A549 (cell line): ENCODE measurements at regions not wholly inside any gene's neighbourhood (a gene's known extent, or its start where the extent isn't known, plus 50 kb on each side); places are given as distances from the start of the nearest gene placed in this dataset.

Source experiments
- BHLHE40 ChIP-seq: IDR thresholded peaks from 2 replicates; pipeline ENCODE4 v1.6.1; 2012; ENCODE audit warnings: low read depth, low read length, inconsistent platforms
- CHD2 ChIP-seq: fragments of 150-350 bp; IDR thresholded peaks from 2 replicates; pipeline ENCODE4 v1.6.1; 2014; ENCODE audit warnings: low read length; ENCODE audit not compliant: partially characterized antibody
- CHD4 ChIP-seq: fragments of 200-600 bp; sonication (generic); IDR thresholded peaks from 2 replicates; pipeline ENCODE4 v1.6.1; 2016; ENCODE audit warnings: antibody characterized with exemption, mild to moderate bottlenecking, borderline replicate concordance
- ESRRA ChIP-seq: fragments of 150-350 bp; IDR thresholded peaks from 2 replicates; pipeline ENCODE4 v1.6.1; 2014; ENCODE audit warnings: mild to moderate bottlenecking, low read length, borderline replicate concordance
- FOSL2 ChIP-seq, 2 experiments: fragments of 450-650 bp in 1 of 2; fragments of >200 bp in 1 of 2; sonication (Bioruptor Twin) in 1 of 2; formaldehyde crosslinking; IDR thresholded peaks; 2 replicates each; pipeline versions ENCODE4 v1.5.0 to v1.6.1; 2016 to 2020; ENCODE audit warnings: mild to moderate bottlenecking in 1 of 2, moderate library complexity in 1 of 2
- JUN ChIP-seq, 2 experiments: fragments of >200 bp; sonication (Bioruptor Twin); formaldehyde crosslinking; IDR thresholded peaks; 2 replicates in 1 of 2; 3 replicates in 1 of 2; pipeline ENCODE4 v1.6.1; 2016 to 2017
- NPAS2 ChIP-seq: fragments of 250-450 bp; sonication (Bioruptor Pico); IDR thresholded peaks from 2 replicates; pipeline ENCODE4 v1.8.0; 2022; ENCODE audit warnings: mild to moderate bottlenecking, moderate library complexity, borderline replicate concordance
- POLR2A ChIP-seq: IDR thresholded peaks from 2 replicates; pipeline ENCODE4 v1.6.1; 2012; ENCODE audit warnings: mild to moderate bottlenecking, low read length
- POLR2AphosphoS2 ChIP-seq: conservative IDR thresholded peaks from 2 replicates; pipeline ENCODE4 v1.6.1; 2012; ENCODE audit warnings: low read length, improper control_type of control experiment, inconsistent platforms
- RARB ChIP-seq: fragments of 250-450 bp; sonication (Bioruptor Pico); IDR thresholded peaks from 2 replicates; pipeline ENCODE4 v1.8.0; 2021; ENCODE audit warnings: mild to moderate bottlenecking, moderate library complexity
- RFX5 ChIP-seq: fragments of 450-650 bp; IDR thresholded peaks from 2 replicates; pipeline ENCODE4 v1.7.1; 2014; ENCODE audit warnings: antibody characterized with exemption, mild to moderate bottlenecking, moderate library complexity
- TF ChIP-seq, protein P1 (sequence below): IDR thresholded peaks from 2 replicates; pipeline ENCODE4 v1.6.1; 2012
- TF ChIP-seq, protein P2 (sequence below): fragments of >200 bp; sonication (Bioruptor Twin); formaldehyde crosslinking; IDR thresholded peaks from 3 replicates; pipeline ENCODE4 v1.5.1; 2016
- TF ChIP-seq, protein P3 (sequence below): fragments of 450-650 bp; IDR thresholded peaks from 2 replicates; pipeline ENCODE4 v1.6.1; 2014; ENCODE audit warnings: antibody characterized with exemption

DNA sequence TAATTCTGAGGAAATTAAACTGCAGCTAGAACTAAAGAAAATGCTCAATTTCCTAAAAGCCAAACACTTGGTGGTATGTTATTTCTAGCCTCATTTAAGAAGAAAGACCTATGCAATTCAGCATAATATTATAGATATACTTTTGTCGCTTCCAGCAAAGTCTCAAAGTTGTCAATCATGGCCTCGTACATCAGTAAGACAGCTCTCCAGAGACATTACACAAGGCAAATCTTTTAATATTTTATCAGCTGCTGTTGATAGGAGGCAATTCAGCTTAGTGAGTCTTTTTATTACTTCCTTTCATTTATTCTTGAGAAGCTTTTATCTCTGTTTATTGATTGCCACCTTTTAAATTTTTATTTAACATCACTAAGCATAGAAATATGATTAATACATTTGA is 294.3 kb downstream of the FSIP2 start:
- no peak for TF ChIP-seq RFX5
- TF ChIP-seq JUN (IDR thresholded peaks at IDR 0.05) = no peak
- no peak for TF ChIP-seq POLR2A
- TF ChIP-seq, protein P1, sequence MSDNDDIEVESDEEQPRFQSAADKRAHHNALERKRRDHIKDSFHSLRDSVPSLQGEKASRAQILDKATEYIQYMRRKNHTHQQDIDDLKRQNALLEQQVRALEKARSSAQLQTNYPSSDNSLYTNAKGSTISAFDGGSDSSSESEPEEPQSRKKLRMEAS = no peak
- TF ChIP-seq FOSL2 (IDR thresholded peaks at IDR 0.05) = no peak
- TF ChIP-seq FOSL2 (CRISPR knock-in tag; IDR thresholded peaks at IDR 0.05) = no peak
- TF ChIP-seq ESRRA = no peak
- no peak for TF ChIP-seq CHD2
- TF ChIP-seq, protein P2, sequence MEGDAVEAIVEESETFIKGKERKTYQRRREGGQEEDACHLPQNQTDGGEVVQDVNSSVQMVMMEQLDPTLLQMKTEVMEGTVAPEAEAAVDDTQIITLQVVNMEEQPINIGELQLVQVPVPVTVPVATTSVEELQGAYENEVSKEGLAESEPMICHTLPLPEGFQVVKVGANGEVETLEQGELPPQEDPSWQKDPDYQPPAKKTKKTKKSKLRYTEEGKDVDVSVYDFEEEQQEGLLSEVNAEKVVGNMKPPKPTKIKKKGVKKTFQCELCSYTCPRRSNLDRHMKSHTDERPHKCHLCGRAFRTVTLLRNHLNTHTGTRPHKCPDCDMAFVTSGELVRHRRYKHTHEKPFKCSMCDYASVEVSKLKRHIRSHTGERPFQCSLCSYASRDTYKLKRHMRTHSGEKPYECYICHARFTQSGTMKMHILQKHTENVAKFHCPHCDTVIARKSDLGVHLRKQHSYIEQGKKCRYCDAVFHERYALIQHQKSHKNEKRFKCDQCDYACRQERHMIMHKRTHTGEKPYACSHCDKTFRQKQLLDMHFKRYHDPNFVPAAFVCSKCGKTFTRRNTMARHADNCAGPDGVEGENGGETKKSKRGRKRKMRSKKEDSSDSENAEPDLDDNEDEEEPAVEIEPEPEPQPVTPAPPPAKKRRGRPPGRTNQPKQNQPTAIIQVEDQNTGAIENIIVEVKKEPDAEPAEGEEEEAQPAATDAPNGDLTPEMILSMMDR = no peak
- no peak for TF ChIP-seq POLR2AphosphoS2
- no peak for TF ChIP-seq NPAS2 (CRISPR knock-in tag)
- no peak for TF ChIP-seq RARB (CRISPR knock-in tag)
- TF ChIP-seq, protein P3, sequence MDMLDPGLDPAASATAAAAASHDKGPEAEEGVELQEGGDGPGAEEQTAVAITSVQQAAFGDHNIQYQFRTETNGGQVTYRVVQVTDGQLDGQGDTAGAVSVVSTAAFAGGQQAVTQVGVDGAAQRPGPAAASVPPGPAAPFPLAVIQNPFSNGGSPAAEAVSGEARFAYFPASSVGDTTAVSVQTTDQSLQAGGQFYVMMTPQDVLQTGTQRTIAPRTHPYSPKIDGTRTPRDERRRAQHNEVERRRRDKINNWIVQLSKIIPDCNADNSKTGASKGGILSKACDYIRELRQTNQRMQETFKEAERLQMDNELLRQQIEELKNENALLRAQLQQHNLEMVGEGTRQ = no peak
- TF ChIP-seq BHLHE40 = no peak
- TF ChIP-seq CHD4 = no peak
